ELF-1 (cell line): ENCODE measurements at regions not wholly inside any gene's neighbourhood (a gene's known extent, or its start where the extent isn't known, plus 50 kb on each side); places are given as distances from the start of the nearest gene placed in this dataset.

Source experiments
- DNase-seq: peaks from one replicate; pipeline ENCODE4 v3.0.0-alpha.2; 2016; ENCODE audit warnings: low read depth, low spot score

GRCh38 chr4:184528713-184529112 is 54.4 kb upstream of the IRF2 start:
- DNase-seq = no peak

GRCh38 chr4:184528051-184528450 is 53.7 kb upstream of the IRF2 start:
- no peak for DNase-seq

GRCh38 chr4:184526228-184526627 is 51.9 kb upstream of the IRF2 start:
- no peak for DNase-seq
